ENCODE measurements at regions not wholly inside any gene's neighbourhood (a gene's known extent, or its start where the extent isn't known, plus 50 kb on each side); places are given as distances from the start of the nearest gene placed in this dataset.

DNA sequence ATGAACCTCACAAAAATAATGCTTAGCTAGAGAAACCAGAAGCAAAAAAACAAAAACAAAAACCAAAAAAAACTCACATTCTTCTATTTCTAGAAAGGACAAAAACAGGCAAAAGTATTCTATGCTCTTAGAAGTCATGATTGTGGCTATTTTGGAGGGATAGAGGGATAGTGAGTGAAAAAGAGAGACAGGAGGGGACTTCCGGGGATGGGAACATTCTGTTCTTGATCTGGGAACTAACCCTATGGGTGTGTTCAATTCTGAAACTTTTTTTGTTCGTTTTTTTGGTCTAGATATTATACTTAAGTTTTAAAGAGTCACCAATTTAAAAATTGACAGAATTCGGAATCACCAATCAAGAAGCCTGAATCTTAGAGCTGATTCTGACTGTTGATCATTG, 120.0 kb upstream of the TPM1 start:
- TF ChIP-seq, protein P1, sequence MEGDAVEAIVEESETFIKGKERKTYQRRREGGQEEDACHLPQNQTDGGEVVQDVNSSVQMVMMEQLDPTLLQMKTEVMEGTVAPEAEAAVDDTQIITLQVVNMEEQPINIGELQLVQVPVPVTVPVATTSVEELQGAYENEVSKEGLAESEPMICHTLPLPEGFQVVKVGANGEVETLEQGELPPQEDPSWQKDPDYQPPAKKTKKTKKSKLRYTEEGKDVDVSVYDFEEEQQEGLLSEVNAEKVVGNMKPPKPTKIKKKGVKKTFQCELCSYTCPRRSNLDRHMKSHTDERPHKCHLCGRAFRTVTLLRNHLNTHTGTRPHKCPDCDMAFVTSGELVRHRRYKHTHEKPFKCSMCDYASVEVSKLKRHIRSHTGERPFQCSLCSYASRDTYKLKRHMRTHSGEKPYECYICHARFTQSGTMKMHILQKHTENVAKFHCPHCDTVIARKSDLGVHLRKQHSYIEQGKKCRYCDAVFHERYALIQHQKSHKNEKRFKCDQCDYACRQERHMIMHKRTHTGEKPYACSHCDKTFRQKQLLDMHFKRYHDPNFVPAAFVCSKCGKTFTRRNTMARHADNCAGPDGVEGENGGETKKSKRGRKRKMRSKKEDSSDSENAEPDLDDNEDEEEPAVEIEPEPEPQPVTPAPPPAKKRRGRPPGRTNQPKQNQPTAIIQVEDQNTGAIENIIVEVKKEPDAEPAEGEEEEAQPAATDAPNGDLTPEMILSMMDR (conservative IDR thresholded peaks at IDR 0.05; ENCODE audit: low read length) = no peak
- no peak for TF ChIP-seq EZH2phosphoT487 (IDR thresholded peaks at IDR 0.05; ENCODE audit: borderline replicate concordance, low read depth, low read length)
